Cardiac muscle cell (in vitro differentiated cells and primary cell): ENCODE measurements at regions not wholly inside any gene's neighbourhood (a gene's known extent, or its start where the extent isn't known, plus 50 kb on each side); places are given as distances from the start of the nearest gene placed in this dataset.

Experiments used
- DNase-seq, 2 donors: peaks; one replicate each; pipeline versions ENCODE4 v3.0.0 to v3.0.0-alpha.2; 2010 to 2017; ENCODE audit warnings: low read depth in 1 of 2, low spot score in 1 of 2
- H3K27ac ChIP-seq: fragments of 200-600 bp; sonication (generic); 2 replicates; pipeline ENCODE4 v1.5.1; 2016
- H3K27me3 ChIP-seq: fragments of 200-600 bp; sonication (generic); 2 replicates; pipeline ENCODE4 v1.6.0; 2016; ENCODE audit warnings: control low read depth
- H3K36me3 ChIP-seq: fragments of 200-600 bp; sonication (generic); 2 replicates; pipeline ENCODE4 v1.5.1; 2016; ENCODE audit warnings: control low read depth
- H3K4me1 ChIP-seq: fragments of 200-600 bp; sonication (generic); 2 replicates; pipeline ENCODE4 v1.8.1; 2017; ENCODE audit warnings: low read depth, mild to moderate bottlenecking, mixed run types
- H3K4me3 ChIP-seq: fragments of 200-600 bp; sonication (generic); 2 replicates; pipeline ENCODE4 v1.5.1; 2016; ENCODE audit warnings: mild to moderate bottlenecking
- H3K9me3 ChIP-seq: fragments of 200-600 bp; sonication (generic); 2 replicates; pipeline ENCODE4 v1.5.1; 2017; ENCODE audit warnings: low read depth, mild to moderate bottlenecking, control low read depth
- CTCF ChIP-seq: IDR thresholded peaks from 2 replicates; pipeline ENCODE4 v1.5.1; 2012; ENCODE audit warnings: low read depth, mild to moderate bottlenecking, low read length

GRCh38 chr5:24773261-24773660 is 128.5 kb upstream of the CDH10 start:
- no peaks in the 10 kb centered on the region for H3K36me3 ChIP-seq
- DNase-seq, result no peak
- no peak for TF ChIP-seq CTCF
- no peak overlapping the region for H3K27ac ChIP-seq
- no peak overlapping the region for H3K4me3 ChIP-seq
- no peaks in the 10 kb centered on the region for H3K27me3 ChIP-seq
- no peaks in the 10 kb centered on the region for H3K4me1 ChIP-seq
- H3K9me3 ChIP-seq, result no peaks in the 10 kb centered on the region

- H3K4me1 ChIP-seq, result no peaks in the 10 kb centered on the region
- no peak overlapping the region for H3K4me3 ChIP-seq
- H3K9me3 ChIP-seq, result no peaks in the 10 kb centered on the region
- no peak for DNase-seq
- H3K36me3 ChIP-seq, result no peaks in the 10 kb centered on the region
- TF ChIP-seq CTCF, result no peak
- no peak overlapping the region for H3K27ac ChIP-seq
- no peaks in the 10 kb centered on the region for H3K27me3 ChIP-seq
Observed at GRCh38 chr5:24767086-24767485, 122.3 kb upstream of the CDH10 start.

- no peak for TF ChIP-seq CTCF
- Histone ChIP-seq H3K4me3 (no peak overlapping the region), H3K9me3 (no peaks in the 10 kb centered on the region), H3K27me3 (no peaks in the 10 kb centered on the region), H3K4me1 (no peaks in the 10 kb centered on the region), H3K27ac (no peak overlapping the region), H3K36me3 (no peaks in the 10 kb centered on the region)
- no peak for DNase-seq
Observed at GRCh38 chr5:24765219-24765618, 120.4 kb upstream of the CDH10 start.

GRCh38 chr5:24750355-24750754 is 105.6 kb upstream of the CDH10 start:
- H3K9me3 ChIP-seq, result no peaks in the 10 kb centered on the region
- no peaks in the 10 kb centered on the region for H3K27me3 ChIP-seq
- TF ChIP-seq CTCF, result no peak
- H3K4me3 ChIP-seq, result no peak overlapping the region
- DNase-seq, result no peak
- no peaks in the 10 kb centered on the region for H3K4me1 ChIP-seq
- H3K27ac ChIP-seq, result no peak overlapping the region
- H3K36me3 ChIP-seq, result no peaks in the 10 kb centered on the region

GRCh38 chr5:24749701-24750100 is 104.9 kb upstream of the CDH10 start:
- no peak for TF ChIP-seq CTCF
- DNase-seq, result peak in 1 of 2 donors; percentile 5

GRCh38 chr5:24747327-24747726 is 102.5 kb upstream of the CDH10 start:
- H3K36me3 ChIP-seq, result no peaks in the 10 kb centered on the region
- no peak overlapping the region for H3K4me3 ChIP-seq
- no peaks in the 10 kb centered on the region for H3K9me3 ChIP-seq
- H3K27me3 ChIP-seq, result no peaks in the 10 kb centered on the region
- no peaks in the 10 kb centered on the region for H3K4me1 ChIP-seq
- no peak for DNase-seq
- no peak for TF ChIP-seq CTCF
- no peak overlapping the region for H3K27ac ChIP-seq

More at GRCh38 chr5:24749701-24750100, 104.9 kb upstream of the CDH10 start:
- Histone ChIP-seq H3K4me3 (no peak overlapping the region), H3K27ac (no peak overlapping the region), H3K27me3 (no peaks in the 10 kb centered on the region), H3K36me3 (no peaks in the 10 kb centered on the region), H3K9me3 (no peaks in the 10 kb centered on the region), H3K4me1 (no peaks in the 10 kb centered on the region)
